ENCODE measurements at regions not wholly inside any gene's neighbourhood (a gene's known extent, or its start where the extent isn't known, plus 50 kb on each side); places are given as distances from the start of the nearest gene placed in this dataset.

GRCh38 chr17:74077231-74077630 is 126.2 kb upstream of the RPL38 start:
- in situ Hi-C loops (cut with HindIII; ENCODE audit: low sequenced_read_pairs) = no loop called here
- DNase-seq (ENCODE audit: low spot score) = no peak

GRCh38 chr17:74078363-74078941 is 125.0 kb upstream of the RPL38 start:
- no peak for DNase-seq (ENCODE audit: low spot score)
- in situ Hi-C loops (cut with HindIII; ENCODE audit: low sequenced_read_pairs) = no loop called here

- in situ Hi-C loops (cut with HindIII; ENCODE audit: low sequenced_read_pairs) = no loop called here
Measured at GRCh38 chr17:74079537-74080300, 123.8 kb upstream of the RPL38 start.

GRCh38 chr17:74080656-74081582 is 122.6 kb upstream of the RPL38 start:
- DNase-seq (ENCODE audit: low spot score) = no peak
- in situ Hi-C loops (cut with HindIII; ENCODE audit: low sequenced_read_pairs) = no loop called here

More at GRCh38 chr17:74079537-74080300, 123.8 kb upstream of the RPL38 start:
- no peak for DNase-seq (ENCODE audit: low spot score)

GRCh38 chr17:74082886-74083285 is 120.6 kb upstream of the RPL38 start:
- no peak for DNase-seq (ENCODE audit: low spot score)
- in situ Hi-C loops (cut with HindIII; ENCODE audit: low sequenced_read_pairs) = no loop called here

- in situ Hi-C loops (cut with HindIII; ENCODE audit: low sequenced_read_pairs) = no loop called here
- no peak for DNase-seq (ENCODE audit: low spot score)
Measured at GRCh38 chr17:74083321-74083720, 120.2 kb upstream of the RPL38 start.

GRCh38 chr17:74085434-74085833 is 118.0 kb upstream of the RPL38 start:
- DNase-seq (ENCODE audit: low spot score) = no peak
- in situ Hi-C loops (cut with HindIII; ENCODE audit: low sequenced_read_pairs) = no loop called here

GRCh38 chr17:74087002-74087585 is 116.4 kb upstream of the RPL38 start:
- DNase-seq (ENCODE audit: low spot score) = no peak
- in situ Hi-C loops (cut with HindIII; ENCODE audit: low sequenced_read_pairs) = no loop called here

- no peak for DNase-seq (ENCODE audit: low spot score)
- in situ Hi-C loops (cut with HindIII; ENCODE audit: low sequenced_read_pairs) = no loop called here
Measured at GRCh38 chr17:74088285-74088933, 115.1 kb upstream of the RPL38 start.

- no peak for DNase-seq (ENCODE audit: low spot score)
- in situ Hi-C loops (cut with HindIII; ENCODE audit: low sequenced_read_pairs) = no loop called here
Measured at GRCh38 chr17:74088934-74089329, 114.5 kb upstream of the RPL38 start.

GRCh38 chr17:74089380-74089779 is 114.1 kb upstream of the RPL38 start:
- in situ Hi-C loops (cut with HindIII; ENCODE audit: low sequenced_read_pairs) = no loop called here
- no peak for DNase-seq (ENCODE audit: low spot score)

- in situ Hi-C loops (cut with HindIII; ENCODE audit: low sequenced_read_pairs) = no loop called here
- peak; percentile 20 for DNase-seq (ENCODE audit: low spot score)
Measured at GRCh38 chr17:74089869-74090464, 113.5 kb upstream of the RPL38 start.

GRCh38 chr17:74094651-74095050 is 108.8 kb upstream of the RPL38 start:
- in situ Hi-C loops (cut with HindIII; ENCODE audit: low sequenced_read_pairs) = no loop called here

GRCh38 chr17:74096456-74096855 is 107.0 kb upstream of the RPL38 start:
- peak; percentile 77 for DNase-seq (ENCODE audit: low spot score)
- in situ Hi-C loops (cut with HindIII; ENCODE audit: low sequenced_read_pairs) = no loop called here

More at GRCh38 chr17:74094651-74095050, 108.8 kb upstream of the RPL38 start:
- no peak for DNase-seq (ENCODE audit: low spot score)

- in situ Hi-C loops (cut with HindIII; ENCODE audit: low sequenced_read_pairs) = no loop called here
- no peak for DNase-seq (ENCODE audit: low spot score)
Measured at GRCh38 chr17:74097450-74098135, 105.9 kb upstream of the RPL38 start.

GRCh38 chr17:74098136-74099024 is 105.1 kb upstream of the RPL38 start:
- in situ Hi-C loops (cut with HindIII; ENCODE audit: low sequenced_read_pairs) = no loop called here
- DNase-seq (ENCODE audit: low spot score) = no peak
